HG02938 (cell line): ENCODE measurements at regions not wholly inside any gene's neighbourhood (a gene's known extent, or its start where the extent isn't known, plus 50 kb on each side); places are given as distances from the start of the nearest gene placed in this dataset.
A peak's percentile ranks its signal among the peaks of the same experiment; 100 is the strongest.
"Not testable (repeated sequence)": the region's sequence is repeated elsewhere in the genome, so short reads cannot be mapped to it uniquely, and the experiment has no call there.

Experiments used
- ATAC-seq: cut with Tn5 transposase; IDR thresholded peaks from one replicate; pipeline ENCODE4 v1.9.1; 2021; ENCODE audit warnings: mild to moderate bottlenecking, moderate library complexity; ENCODE audit not compliant: unreplicated experiment

DNA sequence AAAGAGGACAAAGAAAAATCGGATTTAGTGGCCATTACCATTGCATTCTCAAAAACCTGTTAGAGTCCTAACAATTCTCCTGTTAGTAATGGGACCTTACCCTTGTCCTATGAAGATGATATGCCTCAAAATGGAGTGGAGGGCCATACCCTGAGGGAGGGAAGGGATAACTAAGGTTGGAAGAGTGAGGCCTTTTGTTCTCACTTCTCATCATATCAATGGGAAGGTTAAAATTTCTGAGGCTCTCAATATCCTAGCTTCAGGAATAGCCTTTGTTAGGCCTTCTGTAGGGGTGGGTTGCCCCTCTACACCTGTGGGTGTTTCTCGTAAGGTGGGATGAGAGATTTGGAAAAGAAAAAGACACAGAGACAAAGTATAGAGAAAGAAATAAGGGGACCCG is 109.4 kb upstream of the SGIP1 start:
- not testable (repeated sequence) for ATAC-seq

- ATAC-seq = peak; percentile 51
Observed at GRCh38 chr1:66426239-66426853, 107.6 kb upstream of the SGIP1 start.

- not testable (repeated sequence) for ATAC-seq
Observed at GRCh38 chr1:66430815-66431214, 103.1 kb upstream of the SGIP1 start.

DNA sequence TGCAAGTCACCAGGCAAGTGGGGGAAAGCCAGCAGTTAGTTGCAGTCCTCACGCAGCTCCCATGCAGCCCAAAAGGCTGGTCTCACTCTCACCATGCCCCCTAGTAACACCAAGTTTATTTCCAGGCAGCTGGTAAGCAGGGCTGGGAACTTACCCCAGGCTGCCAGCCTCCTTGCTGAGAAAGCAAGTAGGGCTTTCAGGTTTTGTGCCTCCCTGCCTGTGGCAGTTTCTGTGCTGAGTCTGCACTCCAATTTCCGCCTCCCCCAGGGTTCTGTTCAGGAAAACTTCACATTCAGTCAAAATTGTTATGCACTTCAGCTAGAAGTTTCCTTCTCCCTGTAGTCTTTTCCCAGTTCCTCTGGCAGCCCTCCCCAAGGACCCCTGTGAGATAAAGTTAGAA is 102.0 kb upstream of the SGIP1 start:
- ATAC-seq = no peak

DNA sequence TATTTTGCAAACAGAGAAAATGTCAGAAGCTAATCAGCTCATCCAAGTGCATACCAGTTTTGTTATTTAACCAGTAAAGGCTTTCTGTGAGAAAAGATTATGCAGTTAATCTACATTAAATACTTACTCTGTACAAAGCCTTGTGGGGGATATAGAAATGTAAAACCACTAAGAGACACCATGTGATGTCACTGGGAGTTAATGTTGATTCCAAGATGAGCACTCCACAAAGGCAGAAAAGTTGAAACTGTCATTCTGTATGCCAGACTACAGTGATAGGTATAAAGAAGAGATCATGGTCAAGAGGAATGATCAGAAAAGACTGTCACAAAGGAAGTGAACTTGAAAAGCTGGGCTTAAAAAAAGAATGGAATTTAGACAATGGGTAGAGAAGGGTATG is 100.3 kb upstream of the SGIP1 start:
- no peak for ATAC-seq

- no peak for ATAC-seq
Observed at GRCh38 chr1:66434096-66434495, 99.9 kb upstream of the SGIP1 start.

- ATAC-seq = no peak
Observed at GRCh38 chr1:66435541-66435940, 98.4 kb upstream of the SGIP1 start.

DNA sequence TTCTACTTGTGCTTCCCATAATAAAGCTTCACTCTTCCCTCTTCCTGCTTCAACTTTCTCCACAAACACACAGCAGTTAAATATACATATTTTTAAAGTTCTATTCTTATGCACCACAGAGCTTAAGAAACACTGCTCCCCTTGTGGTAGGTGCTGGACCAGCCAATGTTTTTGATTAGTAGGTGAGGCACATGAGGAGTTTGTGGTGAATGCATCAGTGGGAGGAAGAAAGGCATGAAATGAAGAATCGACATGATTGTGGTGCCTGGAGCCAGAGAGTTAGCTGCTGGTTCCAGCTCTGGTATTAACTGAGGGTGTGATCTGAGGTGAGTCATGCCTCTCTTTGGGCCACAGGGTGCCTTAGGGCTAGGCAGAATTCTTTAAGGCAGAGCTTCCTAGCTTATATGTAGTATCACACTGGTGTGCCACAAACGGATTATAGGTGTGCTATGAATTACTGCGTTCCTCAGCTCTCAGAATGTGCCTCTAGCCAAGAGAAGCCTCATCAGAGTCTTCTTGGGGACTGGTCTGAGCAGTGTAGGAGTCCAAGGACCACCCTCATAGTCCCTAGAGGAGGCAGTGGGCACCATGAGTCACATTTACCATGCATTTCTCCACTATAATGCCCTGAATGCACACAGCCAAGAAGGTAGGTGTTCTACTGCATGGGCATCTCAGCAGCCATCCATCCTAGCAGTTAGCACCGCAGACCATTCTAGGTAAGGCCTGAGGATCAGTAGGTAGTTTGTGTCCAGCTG is 97.4 kb upstream of the SGIP1 start:
- peak; percentile 71 for ATAC-seq

GRCh38 chr1:66437136-66437401 is 96.9 kb upstream of the SGIP1 start:
- no peak for ATAC-seq

DNA sequence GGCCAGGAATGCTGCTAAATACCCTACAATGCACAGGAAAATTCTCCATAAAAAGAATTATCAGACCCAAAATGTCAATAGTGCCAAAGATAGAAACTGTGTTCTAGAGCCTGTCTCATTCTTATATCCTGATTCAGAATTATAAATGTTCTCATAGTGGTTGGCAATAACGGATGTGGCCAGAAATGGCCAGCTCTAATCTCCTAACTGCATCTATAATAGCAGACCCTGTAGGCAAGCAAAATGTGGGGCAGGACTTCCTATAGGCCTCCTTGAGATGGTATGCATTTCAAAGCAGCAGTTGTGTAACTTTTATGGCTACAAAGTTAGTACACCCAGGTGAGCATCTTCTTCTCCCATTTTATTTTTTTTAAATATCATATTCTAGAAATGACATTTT is 95.9 kb upstream of the SGIP1 start:
- ATAC-seq = no peak

DNA sequence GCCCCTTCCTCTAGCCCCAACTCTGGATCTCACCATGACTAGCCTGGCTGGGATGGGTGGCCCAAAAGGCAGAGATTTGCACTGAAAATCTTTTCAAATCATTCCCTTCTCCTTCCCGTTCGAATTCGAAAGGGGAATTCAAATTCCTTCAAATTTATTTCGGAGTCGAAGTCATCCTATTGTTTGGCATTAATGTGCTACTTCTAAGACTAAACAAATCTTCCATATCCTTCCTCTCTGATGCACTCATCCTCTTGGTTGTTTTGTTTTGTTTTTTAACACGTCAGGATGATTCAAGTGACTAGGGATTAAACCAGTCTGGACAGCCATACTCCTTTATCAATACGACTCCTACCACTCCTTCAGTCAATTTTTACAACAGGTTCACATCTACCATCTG is 95.5 kb upstream of the SGIP1 start:
- no peak for ATAC-seq

GRCh38 chr1:66439031-66439740 is 94.8 kb upstream of the SGIP1 start:
- ATAC-seq = peak; percentile 68

- no peak for ATAC-seq
Observed at GRCh38 chr1:66443793-66444192, 90.2 kb upstream of the SGIP1 start.

DNA sequence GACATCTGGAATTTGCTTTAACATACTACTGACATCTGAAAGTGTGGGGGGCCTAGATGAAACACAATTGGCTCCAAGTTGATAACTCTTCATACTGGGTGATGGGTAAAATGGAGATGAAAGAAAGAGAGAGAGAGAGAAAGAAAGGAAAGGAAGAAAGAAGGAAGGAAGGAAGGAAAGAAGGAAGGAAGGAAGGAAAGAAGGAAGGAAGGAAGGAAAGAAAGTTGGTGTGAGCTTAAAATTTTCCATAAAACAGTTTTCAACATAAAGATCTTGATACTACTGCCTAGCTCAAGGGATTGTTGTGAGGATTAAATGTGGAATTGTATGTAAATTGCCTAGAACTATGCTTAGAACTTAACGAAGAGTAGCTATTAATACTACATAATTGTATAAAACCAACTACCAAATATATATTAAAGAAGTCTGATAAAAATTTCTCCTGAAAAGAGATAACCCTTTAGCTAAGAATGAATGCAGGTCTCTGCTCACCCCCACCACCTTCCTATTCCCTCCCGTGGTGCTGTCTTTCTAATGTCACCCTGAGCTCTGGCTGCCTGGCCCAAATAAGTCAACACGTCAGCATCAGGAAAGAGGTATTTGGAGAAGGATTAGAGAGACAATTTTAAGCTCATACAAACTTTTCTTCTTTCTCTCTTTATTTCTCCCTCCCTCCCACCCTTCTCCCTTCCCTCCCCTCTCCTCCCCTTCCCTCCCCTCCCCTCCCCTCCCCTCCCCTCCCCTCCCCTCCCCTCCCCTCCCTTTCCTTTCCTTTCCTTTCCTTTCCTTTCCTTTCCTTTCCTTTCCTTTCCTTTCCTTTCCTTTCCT is 89.3 kb upstream of the SGIP1 start:
- ATAC-seq = no peak

DNA sequence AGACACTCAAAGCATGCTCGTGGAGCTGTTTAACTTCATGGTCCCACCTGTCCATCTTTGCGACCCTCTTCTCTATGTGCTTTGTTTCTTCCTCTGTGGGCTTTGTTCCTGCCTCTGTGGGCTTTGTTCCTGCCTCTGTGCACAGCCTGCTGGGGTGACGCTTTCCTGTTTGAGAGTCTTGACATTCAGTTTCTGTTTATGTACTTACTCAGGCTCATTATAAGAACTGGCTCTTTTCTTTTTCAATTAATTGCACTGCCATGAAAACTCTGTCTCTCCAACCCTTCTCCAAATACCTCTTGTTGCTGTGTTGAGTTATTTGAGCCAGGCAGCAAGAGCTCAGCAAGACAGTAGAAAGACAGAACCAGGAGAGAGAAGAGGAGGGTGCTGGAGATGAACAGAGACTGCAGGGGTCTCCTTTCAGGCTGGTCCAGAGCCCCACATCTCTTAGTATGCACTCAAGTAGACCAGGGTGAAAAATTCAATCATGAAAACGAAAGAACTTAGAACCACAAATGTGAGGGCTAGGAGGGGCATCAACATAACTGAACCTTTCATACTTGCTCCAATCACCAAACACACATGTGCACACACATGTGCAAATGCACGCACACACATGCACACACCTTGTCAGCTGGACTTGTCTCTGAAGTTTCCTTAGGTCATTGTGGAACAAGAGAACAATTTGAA is 88.3 kb upstream of the SGIP1 start:
- ATAC-seq = peak; percentile 80

DNA sequence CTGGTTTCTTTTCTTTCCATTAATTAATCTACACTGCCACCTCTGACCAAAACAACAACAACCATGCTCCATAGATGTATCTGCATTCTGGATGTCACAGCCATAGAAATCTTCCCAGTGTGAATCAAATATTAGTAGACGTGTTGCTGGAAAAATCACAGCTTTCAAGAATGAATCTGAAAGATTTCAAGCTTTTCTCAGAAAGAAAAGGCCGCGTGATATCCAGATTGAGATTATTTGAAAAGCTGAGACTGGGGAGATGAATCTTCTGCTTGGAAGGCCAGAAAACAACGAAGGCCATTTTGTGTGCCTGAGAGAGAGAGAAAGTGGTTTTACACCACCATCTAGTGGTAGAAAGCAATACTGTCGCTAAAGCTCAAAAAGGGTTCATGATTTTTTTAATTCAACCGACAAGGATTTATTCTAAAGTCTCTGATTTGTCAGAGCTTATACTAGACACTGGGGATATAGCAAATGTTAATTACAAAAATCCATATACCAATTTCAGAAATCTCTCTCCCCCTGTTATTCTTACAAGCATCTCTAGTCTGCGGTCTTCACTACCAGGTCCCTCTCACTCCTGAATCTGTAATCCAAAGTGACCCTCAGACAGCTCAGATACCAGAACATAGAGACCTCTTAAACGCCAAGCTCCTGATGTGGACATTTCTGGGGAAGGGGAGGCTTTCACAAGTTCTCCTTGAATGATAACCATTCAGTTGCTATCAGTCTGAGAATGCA is 87.5 kb upstream of the SGIP1 start:
- peak; percentile 41 for ATAC-seq

GRCh38 chr1:66450043-66450514 is 83.9 kb upstream of the SGIP1 start:
- ATAC-seq = no peak

DNA sequence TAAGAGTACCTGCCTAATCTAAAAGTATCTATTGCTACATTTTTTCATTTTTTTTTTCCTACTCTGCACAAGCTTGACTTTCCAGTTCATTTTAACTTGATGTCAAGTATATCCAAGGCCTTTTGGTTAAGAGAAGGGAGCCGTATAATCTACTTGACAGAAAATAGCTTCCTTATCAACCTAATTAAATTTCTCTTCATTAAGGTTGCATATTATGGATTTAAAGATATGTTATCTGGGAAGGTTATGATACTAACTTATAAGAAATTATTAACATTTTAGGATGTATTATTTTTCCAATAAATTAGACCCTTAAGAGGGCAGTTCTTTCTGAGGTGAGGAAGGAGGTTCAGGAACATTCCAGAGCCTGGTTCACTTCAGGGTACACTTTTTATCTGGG is 83.1 kb upstream of the SGIP1 start:
- no peak for ATAC-seq

GRCh38 chr1:66452162-66452561 is 81.8 kb upstream of the SGIP1 start:
- no peak for ATAC-seq

GRCh38 chr1:66452982-66453381 is 81.0 kb upstream of the SGIP1 start:
- peak; percentile 51 for ATAC-seq
